IMR-90 (cell line): ENCODE measurements at regions not wholly inside any gene's neighbourhood (a gene's known extent, or its start where the extent isn't known, plus 50 kb on each side); places are given as distances from the start of the nearest gene placed in this dataset.

Experiments
- ATAC-seq: fragments of 200-7000 bp; cut with Tn5 transposase; 2 replicates; pipeline ENCODE4 v1.9.1; 2020; ENCODE audit warnings: low read depth, mild to moderate bottlenecking, moderate library complexity
- BruUV-seq: library from RNA; stranded (reverse); fragments of 400-500 nt; replicated peaks from 2 replicates; lab custom pipeline; 2021; lab: Mats Ljungman, UMichigan
- CTCF ChIA-PET: fragments of 300-600 bp; formaldehyde crosslinking; extraction: SDS; loops from one replicate; lab custom pipeline; 2021; ENCODE audit warnings: antibody characterized with exemption; lab: Yijun Ruan, JAX
- POLR2A ChIA-PET: fragments of 300-600 bp; sonication (Branson Sonifier 250); formaldehyde crosslinking; loops from one replicate; lab custom pipeline; 2022; ENCODE audit warnings: antibody characterized with exemption; ENCODE audit not compliant: unreplicated experiment; lab: Charles Lee
- DNase-seq: peaks from one replicate; pipeline ENCODE4 v3.0.0; 2013
- H2AFZ ChIP-seq: replicated peaks from 2 replicates; pipeline ENCODE3; 2013; ENCODE audit warnings: low read length, mild to moderate bottlenecking; ENCODE audit not compliant: poor library complexity
- H2AK5ac ChIP-seq: 2 replicates; pipeline ENCODE4 v1.6.1; 2013; ENCODE audit warnings: low read depth, low read length, inconsistent platforms
- H2AK9ac ChIP-seq: replicated peaks from 2 replicates; pipeline ENCODE3; 2013; ENCODE audit warnings: mild to moderate bottlenecking, low read depth, low read length, moderate library complexity; ENCODE audit not compliant: poor library complexity
- H2BK120ac ChIP-seq: 2 replicates; pipeline ENCODE4 v1.6.1; 2013; ENCODE audit warnings: low read depth, low read length, inconsistent platforms
- H2BK15ac ChIP-seq: 3 replicates; pipeline ENCODE4 v1.6.1; 2013; ENCODE audit warnings: low read depth, low read length, inconsistent platforms
- H2BK20ac ChIP-seq: 2 replicates; pipeline ENCODE4 v1.6.1; 2013; ENCODE audit warnings: low read depth, mild to moderate bottlenecking, inconsistent platforms, low read length, moderate library complexity
- H2BK5ac ChIP-seq: 2 replicates; pipeline ENCODE4 v1.6.1; 2013; ENCODE audit warnings: mild to moderate bottlenecking, low read depth, low read length, inconsistent platforms; ENCODE audit not compliant: poor library complexity, severe bottlenecking
- H3K14ac ChIP-seq: replicated peaks from 2 replicates; pipeline ENCODE4 v1.6.1; 2013; ENCODE audit warnings: low read depth, low read length, inconsistent platforms
- H3K18ac ChIP-seq: 2 replicates; pipeline ENCODE4 v1.6.1; 2013; ENCODE audit warnings: low read depth, low read length, control low read depth
- H3K23ac ChIP-seq: 2 replicates; pipeline ENCODE4 v1.6.1; 2013; ENCODE audit warnings: low read depth, low read length, inconsistent platforms
- H3K27ac ChIP-seq: 2 replicates; pipeline ENCODE4 v1.5.1; 2013; ENCODE audit warnings: mild to moderate bottlenecking, control low read depth, low read length; ENCODE audit not compliant: insufficient read depth
- H3K27me3 ChIP-seq: 2 replicates; pipeline ENCODE4 v1.6.1; 2013; ENCODE audit warnings: low read length; ENCODE audit not compliant: control insufficient read depth, insufficient read depth
- H3K36me3 ChIP-seq: 2 replicates; pipeline ENCODE4 v1.6.1; 2013; ENCODE audit warnings: low read length, mixed read lengths; ENCODE audit not compliant: control insufficient read depth, insufficient read depth
- H3K4ac ChIP-seq: 2 replicates; pipeline ENCODE4 v1.6.1; 2013; ENCODE audit warnings: low read depth, low read length, inconsistent platforms
- H3K4me1 ChIP-seq: 2 replicates; pipeline ENCODE4 v1.6.1; 2013; ENCODE audit warnings: low read length, mixed read lengths; ENCODE audit not compliant: control insufficient read depth, insufficient read depth
- H3K4me2 ChIP-seq: 2 replicates; pipeline ENCODE4 v1.6.1; 2013; ENCODE audit warnings: low read depth, mild to moderate bottlenecking, control low read depth, low read length, moderate library complexity
- H3K4me3 ChIP-seq: 2 replicates; pipeline ENCODE4 v1.5.1; 2013; ENCODE audit warnings: low read depth, mild to moderate bottlenecking, control low read depth, low read length, moderate library complexity; ENCODE audit not compliant: insufficient read depth
- H3K56ac ChIP-seq: 2 replicates; pipeline ENCODE4 v1.6.1; 2013; ENCODE audit warnings: low read length, inconsistent platforms; ENCODE audit not compliant: insufficient read depth; ENCODE audit errors: extremely low read depth
- H3K79me1 ChIP-seq, 2 experiments: 2 replicates each; pipeline ENCODE4 v1.6.1; 2013; ENCODE audit warnings: low read length in 2 of 2, inconsistent platforms in 1 of 2, low read depth in 1 of 2
- H3K9ac ChIP-seq: 2 replicates; pipeline ENCODE4 v1.6.1; 2013; ENCODE audit warnings: low read depth, low read length, control low read depth
- H3K9me1 ChIP-seq: 2 replicates; pipeline ENCODE4 v1.6.1; 2013; ENCODE audit warnings: low read length, inconsistent platforms; ENCODE audit not compliant: insufficient read depth
- H3K9me3 ChIP-seq: 2 replicates; pipeline ENCODE4 v1.6.1; 2013; ENCODE audit warnings: low read length; ENCODE audit not compliant: control insufficient read depth, insufficient read depth
- H4K20me1 ChIP-seq: 2 replicates; pipeline ENCODE4 v1.6.1; 2013; ENCODE audit warnings: low read length, inconsistent platforms; ENCODE audit not compliant: insufficient read depth
- H4K5ac ChIP-seq: 2 replicates; pipeline ENCODE4 v1.6.1; 2013; ENCODE audit warnings: mild to moderate bottlenecking, low read depth, low read length, control low read depth
- H4K8ac ChIP-seq, 2 experiments: 2 replicates each; pipeline ENCODE4 v1.6.1; 2013; ENCODE audit warnings: low read depth in 2 of 2, low read length in 2 of 2, control low read depth in 1 of 2, inconsistent platforms in 1 of 2
- H4K91ac ChIP-seq: 2 replicates; pipeline ENCODE4 v1.6.1; 2013; ENCODE audit warnings: low read depth, low read length, inconsistent platforms; ENCODE audit not compliant: insufficient read depth
- BHLHE40 ChIP-seq: fragments of 150-350 bp; IDR thresholded peaks from 2 replicates; pipeline ENCODE4 v1.6.1; 2016; ENCODE audit warnings: mild to moderate bottlenecking, low read depth, low read length
- CEBPB ChIP-seq: IDR thresholded peaks from 2 replicates; pipeline ENCODE4 v1.6.1; 2012; ENCODE audit warnings: low read depth, low read length, improper control_type of control experiment
- CHD1 ChIP-seq: IDR thresholded peaks from 2 replicates; pipeline ENCODE4 v1.6.1; 2012; ENCODE audit warnings: low read depth, low read length, improper control_type of control experiment
- CTCF ChIP-seq: conservative IDR thresholded peaks from 2 replicates; pipeline ENCODE4 v1.5.1; 2012; ENCODE audit warnings: mild to moderate bottlenecking, low read depth, low read length, improper control_type of control experiment
- ELK1 ChIP-seq: fragments of 150-350 bp; IDR thresholded peaks from 2 replicates; pipeline ENCODE4 v1.6.1; 2016; ENCODE audit warnings: low read depth, mild to moderate bottlenecking, low read length, moderate library complexity, borderline replicate concordance
- FOS ChIP-seq: fragments of 150-350 bp; IDR thresholded peaks from 2 replicates; pipeline ENCODE4 v1.6.1; 2016; ENCODE audit warnings: low read depth, low read length
- MAFK ChIP-seq: IDR thresholded peaks from 2 replicates; pipeline ENCODE4 v1.6.1; 2012; ENCODE audit warnings: low read depth, low read length, improper control_type of control experiment
- MAZ ChIP-seq: IDR thresholded peaks from 2 replicates; pipeline ENCODE4 v1.6.1; 2012; ENCODE audit warnings: low read depth, mild to moderate bottlenecking, low read length, improper control_type of control experiment, moderate library complexity, borderline replicate concordance
- MXI1 ChIP-seq: IDR thresholded peaks from 2 replicates; pipeline ENCODE4 v1.6.1; 2012; ENCODE audit warnings: low read depth, mild to moderate bottlenecking, low read length, moderate library complexity, borderline replicate concordance
- NFE2L2 ChIP-seq: fragments of 150-350 bp; IDR thresholded peaks from 2 replicates; pipeline ENCODE4 v1.6.1; 2016; ENCODE audit warnings: low read depth, mild to moderate bottlenecking, low read length
- POLR2A ChIP-seq: IDR thresholded peaks from 2 replicates; pipeline ENCODE4 v1.6.1; 2012; ENCODE audit warnings: mild to moderate bottlenecking, low read depth, low read length
- RAD21 ChIP-seq: IDR thresholded peaks from 2 replicates; pipeline ENCODE4 v1.6.1; 2012; ENCODE audit warnings: low read length, improper control_type of control experiment
- RCOR1 ChIP-seq: IDR thresholded peaks from 2 replicates; pipeline ENCODE4 v1.6.1; 2012; ENCODE audit warnings: mild to moderate bottlenecking, low read length, improper control_type of control experiment; ENCODE audit not compliant: insufficient replicate concordance
- RFX5 ChIP-seq: IDR thresholded peaks from 2 replicates; pipeline ENCODE4 v1.8.0; 2012; ENCODE audit warnings: low read depth, mild to moderate bottlenecking, low read length, moderate library complexity
- SMC3 ChIP-seq: fragments of 150-350 bp; IDR thresholded peaks from 2 replicates; pipeline ENCODE4 v1.6.1; 2016; ENCODE audit warnings: low read depth, mild to moderate bottlenecking, antibody characterized with exemption, low read length, moderate library complexity
- USF2 ChIP-seq: fragments of 150-350 bp; IDR thresholded peaks from 2 replicates; pipeline ENCODE4 v1.6.1; 2017; ENCODE audit warnings: mild to moderate bottlenecking, antibody characterized with exemption, low read length, low read depth
- WGBS, 2 experiments: methylation state at CpG; one replicate each; pipeline versions ENCODE4 v1.1.5 to v1.1.7; 2013; ENCODE audit warnings: missing lambda C conversion rate in 2 of 2; ENCODE audit not compliant: insufficient read length in 1 of 2; ENCODE audit errors: extremely low coverage in 2 of 2; 5-methylcytosine and 5-hydroxymethylcytosine counted together
- dilution Hi-C: fragments of 300-500 bp; cut with HindIII; formaldehyde crosslinking; loops from one replicate; pipeline ENCODE4 v1.14.3; 2018; ENCODE audit warnings: low sequenced_read_pairs; ENCODE audit not compliant: unreplicated experiment
- in situ Hi-C: fragments of 300-500 bp; cut with MboI; formaldehyde crosslinking; loops from 3 replicates; pipeline ENCODE4 v1.14.3; 2019; ENCODE audit warnings: low sequenced_read_pairs, inconsistent platforms, mixed read lengths
- intact Hi-C: fragments of 100-400 bp; cut with micrococcal nuclease; formaldehyde crosslinking; loops from 2 replicates; pipeline ENCODE4 v1.10.0; 2022

GRCh38 chr16:86786994-86787393 is 208.6 kb downstream of the FOXL1 start:
- Histone ChIP-seq H3K79me1 (no peaks in the 10 kb centered on the region), H3K18ac (no peak overlapping the region), H3K27me3 (peaks cover 13% of the 10 kb centered on the region), H2BK120ac (no peak overlapping the region), H3K27ac (no peak overlapping the region), H3K4me1 (no peaks in the 10 kb centered on the region), H4K8ac (no peak overlapping the region), H4K5ac (no peak overlapping the region), H3K36me3 (no peaks in the 10 kb centered on the region), H3K56ac (no peak overlapping the region), H3K9ac (no peak overlapping the region), H3K9me1 (peaks cover 5% of the 10 kb centered on the region; the same call in 1 of the 2 replicates), H2BK5ac (no peak overlapping the region), H3K4me3 (no peak overlapping the region), H3K14ac (no peak overlapping the region), H3K4ac (no peak overlapping the region), H4K91ac (no peak overlapping the region), H2AFZ (no peak overlapping the region), H2BK20ac (no peak overlapping the region), H2AK5ac (no peak overlapping the region), H3K4me2 (no peak overlapping the region), H2AK9ac (no peak overlapping the region), H4K20me1 (no peaks in the 10 kb centered on the region), H3K23ac (no peak overlapping the region), H2BK15ac (no peak overlapping the region), H3K9me3 (no peaks in the 10 kb centered on the region)
- no peak for TF ChIP-seq SMC3
- no peak for TF ChIP-seq FOS
- TF ChIP-seq CHD1: no peak
- TF ChIP-seq POLR2A: no peak
- no peak for TF ChIP-seq CEBPB
- TF ChIP-seq NFE2L2: no peak
- TF ChIP-seq BHLHE40: no peak
- no peak for TF ChIP-seq USF2
- TF ChIP-seq ELK1: no peak
- no peak for TF ChIP-seq RAD21
- TF ChIP-seq CTCF: no peak
- TF ChIP-seq MAZ: no peak
- TF ChIP-seq MXI1: no peak
- no peak for TF ChIP-seq MAFK
- no peak for TF ChIP-seq RCOR1
- no peak for TF ChIP-seq RFX5
- ATAC-seq (no peak), DNase-seq (no peak)
- BruUV-seq: no TSS peak
- in situ Hi-C loops (no loop called here), dilution Hi-C loops (no loop called here), intact Hi-C loops (no loop called here)
- CTCF ChIA-PET: no interaction called here
- whole genome bisulfite sequencing, 2 experiments: no CpG with 5 or more reads among the region's 1 CpG
- POLR2A ChIA-PET: no interaction called here
